22Rv1 (cell line): ENCODE measurements at regions not wholly inside any gene's neighbourhood (a gene's known extent, or its start where the extent isn't known, plus 50 kb on each side); places are given as distances from the start of the nearest gene placed in this dataset.

Experiments used
- CTCF ChIP-seq: fragments of 450-650 bp; IDR thresholded peaks from 2 replicates; pipeline ENCODE4 v1.5.1; 2017; ENCODE audit warnings: mild to moderate bottlenecking
- ZFX ChIP-seq: fragments of 450-650 bp; IDR thresholded peaks from 2 replicates; pipeline ENCODE4 v1.6.1; 2017; ENCODE audit warnings: antibody characterized with exemption, borderline replicate concordance

- TF ChIP-seq CTCF (no peak), ZFX (no peak)
These were observed 897.3 kb downstream of the TUSC7 start for GRCh38 chr3:117606866-117607265.
